ENCODE measurements at regions not wholly inside any gene's neighbourhood (a gene's known extent, or its start where the extent isn't known, plus 50 kb on each side); places are given as distances from the start of the nearest gene placed in this dataset.

GRCh38 chr4:18676526-18676915 lies 655.0 kb upstream of the LCORL start:
- Histone ChIP-seq H3K27me3 (replicated peaks; ENCODE audit: insufficient read depth) (no peaks in the 10 kb centered on the region), H3K4me3 (no peak overlapping the region), H3K9me3 (no peaks in the 10 kb centered on the region), H3K27ac (no peak overlapping the region), H3K36me3 (no peaks in the 10 kb centered on the region), H3K4me1 (ENCODE audit: control insufficient read depth in 1 of 2, low read depth in 2 of 2) (no peaks in the 10 kb centered on the region)
- TF ChIP-seq CTCF (IDR thresholded peaks at IDR 0.05): no peak
- no peak for DNase-seq (ENCODE audit: low spot score)
- no peak for ATAC-seq (ENCODE audit: insufficient number of reproducible peaks, low FRiP score, low read depth)

GRCh38 chr4:18675586-18676525 lies 654.3 kb upstream of the LCORL start:
- DNase-seq (ENCODE audit: low spot score): no peak
- Histone ChIP-seq H3K36me3 (no peaks in the 10 kb centered on the region), H3K27me3 (replicated peaks; ENCODE audit: insufficient read depth) (no peaks in the 10 kb centered on the region), H3K27ac (no peak overlapping the region), H3K4me3 (no peak overlapping the region), H3K9me3 (no peaks in the 10 kb centered on the region), H3K4me1 (ENCODE audit: control insufficient read depth in 1 of 2, low read depth in 2 of 2) (no peaks in the 10 kb centered on the region)
- ATAC-seq (ENCODE audit: insufficient number of reproducible peaks, low FRiP score, low read depth): no peak
- TF ChIP-seq CTCF (IDR thresholded peaks at IDR 0.05): no peak

GRCh38 chr4:18670034-18670433 lies 648.5 kb upstream of the LCORL start:
- no peak for DNase-seq (ENCODE audit: low spot score)
- Histone ChIP-seq H3K27me3 (replicated peaks; ENCODE audit: insufficient read depth) (no peaks in the 10 kb centered on the region), H3K4me3 (no peak overlapping the region), H3K4me1 (ENCODE audit: control insufficient read depth in 1 of 2, low read depth in 2 of 2) (no peaks in the 10 kb centered on the region), H3K9me3 (no peaks in the 10 kb centered on the region), H3K27ac (no peak overlapping the region), H3K36me3 (no peaks in the 10 kb centered on the region)
- no peak for TF ChIP-seq CTCF (IDR thresholded peaks at IDR 0.05)
- no peak for ATAC-seq (ENCODE audit: insufficient number of reproducible peaks, low FRiP score, low read depth)

- TF ChIP-seq CTCF (IDR thresholded peaks at IDR 0.05): no peak
- no peak for ATAC-seq (ENCODE audit: insufficient number of reproducible peaks, low FRiP score, low read depth)
Observed at GRCh38 chr4:18669390-18669789, 647.8 kb upstream of the LCORL start.

GRCh38 chr4:18666322-18666721 lies 644.8 kb upstream of the LCORL start:
- DNase-seq (ENCODE audit: low spot score): no peak
- H3K4me3 ChIP-seq: no peak overlapping the region
- no peak for TF ChIP-seq CTCF (IDR thresholded peaks at IDR 0.05)
- no peak for ATAC-seq (ENCODE audit: insufficient number of reproducible peaks, low FRiP score, low read depth)
- H3K4me1 ChIP-seq (ENCODE audit: control insufficient read depth in 1 of 2, low read depth in 2 of 2): no peaks in the 10 kb centered on the region
- H3K27me3 ChIP-seq (replicated peaks; ENCODE audit: insufficient read depth): no peaks in the 10 kb centered on the region
- H3K36me3 ChIP-seq: no peaks in the 10 kb centered on the region
- no peak overlapping the region for H3K27ac ChIP-seq
- H3K9me3 ChIP-seq: no peaks in the 10 kb centered on the region

More at GRCh38 chr4:18669390-18669789, 647.8 kb upstream of the LCORL start:
- H3K4me1 ChIP-seq (ENCODE audit: control insufficient read depth in 1 of 2, low read depth in 2 of 2): no peaks in the 10 kb centered on the region
- no peaks in the 10 kb centered on the region for H3K9me3 ChIP-seq
- DNase-seq (ENCODE audit: low spot score): no peak
- no peak overlapping the region for H3K4me3 ChIP-seq
- no peaks in the 10 kb centered on the region for H3K27me3 ChIP-seq (replicated peaks; ENCODE audit: insufficient read depth)
- no peak overlapping the region for H3K27ac ChIP-seq
- H3K36me3 ChIP-seq: no peaks in the 10 kb centered on the region
